ENCODE measurements at regions not wholly inside any gene's neighbourhood (a gene's known extent, or its start where the extent isn't known, plus 50 kb on each side); places are given as distances from the start of the nearest gene placed in this dataset.
"Not testable (repeated sequence)": the region's sequence is repeated elsewhere in the genome, so short reads cannot be mapped to it uniquely, and the experiment has no call there.

GRCh38 chr14:57052705-57053302 is 215.9 kb downstream of the EXOC5 start:
- Mint-ChIP-seq H3K4me1 (ENCODE audit: low read depth) (no peaks in the 10 kb centered on the region), H3K36me3 (ENCODE audit: low read depth) (no peaks in the 10 kb centered on the region), H3K4me3 (ENCODE audit: unreplicated experiment) (no peak overlapping the region), H3K27me3 (ENCODE audit: low read depth) (peaks cover 9% of the 10 kb centered on the region), H3K27ac (ENCODE audit: unreplicated experiment) (peak overlapping the region; percentile 7), H3K9me3 (ENCODE audit: low read depth) (no peaks in the 10 kb centered on the region)
- TF ChIP-seq CTCF (IDR thresholded peaks at IDR 0.05): no peak
- DNase-seq (ENCODE audit: low spot score): no peak

GRCh38 chr14:57051633-57052032 is 217.1 kb downstream of the EXOC5 start:
- peaks cover 10% of the 10 kb centered on the region for H3K27me3 Mint-ChIP-seq (ENCODE audit: low read depth)
- no peaks in the 10 kb centered on the region for H3K4me1 Mint-ChIP-seq (ENCODE audit: low read depth)
- no peaks in the 10 kb centered on the region for H3K9me3 Mint-ChIP-seq (ENCODE audit: low read depth)
- H3K4me3 Mint-ChIP-seq (ENCODE audit: unreplicated experiment): no peak overlapping the region
- DNase-seq (ENCODE audit: low spot score): no peak
- no peak overlapping the region for H3K27ac Mint-ChIP-seq (ENCODE audit: unreplicated experiment)
- H3K36me3 Mint-ChIP-seq (ENCODE audit: low read depth): no peaks in the 10 kb centered on the region
- no peak for TF ChIP-seq CTCF (IDR thresholded peaks at IDR 0.05)

GRCh38 chr14:57049848-57050247 is 218.9 kb downstream of the EXOC5 start:
- Mint-ChIP-seq H3K27ac (ENCODE audit: unreplicated experiment) (no peak overlapping the region), H3K4me3 (ENCODE audit: unreplicated experiment) (no peak overlapping the region), H3K27me3 (ENCODE audit: low read depth) (peaks cover 10% of the 10 kb centered on the region), H3K36me3 (ENCODE audit: low read depth) (no peaks in the 10 kb centered on the region), H3K4me1 (ENCODE audit: low read depth) (no peaks in the 10 kb centered on the region), H3K9me3 (ENCODE audit: low read depth) (no peaks in the 10 kb centered on the region)
- no peak for DNase-seq (ENCODE audit: low spot score)
- no peak for TF ChIP-seq CTCF (IDR thresholded peaks at IDR 0.05)

GRCh38 chr14:57046175-57046574 is 222.5 kb downstream of the EXOC5 start:
- H3K4me3 Mint-ChIP-seq (ENCODE audit: unreplicated experiment): no peak overlapping the region
- H3K27ac Mint-ChIP-seq (ENCODE audit: unreplicated experiment): no peak overlapping the region
- H3K4me1 Mint-ChIP-seq (ENCODE audit: low read depth): no peaks in the 10 kb centered on the region
- DNase-seq (ENCODE audit: low spot score): no peak
- no peaks in the 10 kb centered on the region for H3K36me3 Mint-ChIP-seq (ENCODE audit: low read depth)
- H3K9me3 Mint-ChIP-seq (ENCODE audit: low read depth): no peaks in the 10 kb centered on the region
- H3K27me3 Mint-ChIP-seq (ENCODE audit: low read depth): peaks cover 12% of the 10 kb centered on the region
- TF ChIP-seq CTCF (IDR thresholded peaks at IDR 0.05): no peak

GRCh38 chr14:57044101-57044973 is 224.4 kb downstream of the EXOC5 start:
- not testable (repeated sequence) for H3K9me3 Mint-ChIP-seq (ENCODE audit: low read depth); H3K27ac Mint-ChIP-seq (ENCODE audit: unreplicated experiment); H3K4me3 Mint-ChIP-seq (ENCODE audit: unreplicated experiment); H3K36me3 Mint-ChIP-seq (ENCODE audit: low read depth); H3K4me1 Mint-ChIP-seq (ENCODE audit: low read depth); DNase-seq (ENCODE audit: low spot score); H3K27me3 Mint-ChIP-seq (ENCODE audit: low read depth)
